ENCODE measurements at regions not wholly inside any gene's neighbourhood (a gene's known extent, or its start where the extent isn't known, plus 50 kb on each side); places are given as distances from the start of the nearest gene placed in this dataset.
A peak's percentile ranks its signal among the peaks of the same experiment; 100 is the strongest.

DNA sequence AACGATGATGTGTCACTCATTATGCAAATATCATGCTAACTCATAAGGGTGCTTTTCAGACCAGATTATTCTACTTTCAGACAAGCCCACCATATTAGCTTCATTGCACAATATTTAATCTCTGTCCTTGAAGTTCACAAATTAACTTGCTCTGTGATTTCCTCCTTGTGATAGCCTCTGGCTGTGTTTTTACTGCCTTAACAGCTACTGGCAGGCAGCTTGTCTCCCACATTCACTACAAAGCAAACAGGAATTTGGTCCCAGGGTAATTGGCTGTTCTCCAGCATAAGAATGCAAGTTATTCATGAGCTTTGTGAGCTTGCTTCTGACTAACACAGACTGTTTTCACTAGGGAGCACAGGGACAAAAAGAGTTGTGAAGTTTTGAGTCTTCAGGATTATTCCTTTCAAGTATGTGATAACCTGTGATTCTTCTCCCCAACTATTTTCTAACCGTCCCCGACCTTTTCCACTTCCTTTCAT, 87.9 kb upstream of the HMCN1 start:
- TF ChIP-seq POLR2AphosphoS5 (IDR thresholded peaks at IDR 0.05; ENCODE audit: insufficient read depth, low read depth, low read length) (peak; percentile 57), JUN (IDR thresholded peaks at IDR 0.05; ENCODE audit: borderline replicate concordance, insufficient read depth, insufficient read length, low read depth) (peak; percentile 11), POLR2A (IDR thresholded peaks at IDR 0.05; ENCODE audit: low read depth, low read length) (no peak), GATA2 (IDR thresholded peaks at IDR 0.05; ENCODE audit: insufficient read depth, insufficient read length, low read depth, low read length) (peak; percentile 36), EZH2 (IDR thresholded peaks at IDR 0.05; ENCODE audit: borderline replicate concordance, low read depth, low read length, severe bottlenecking) (no peak), FOS (IDR thresholded peaks at IDR 0.05; ENCODE audit: borderline replicate concordance, insufficient read depth, low read length) (no peak)
- TF ChIP-seq, protein P1, sequence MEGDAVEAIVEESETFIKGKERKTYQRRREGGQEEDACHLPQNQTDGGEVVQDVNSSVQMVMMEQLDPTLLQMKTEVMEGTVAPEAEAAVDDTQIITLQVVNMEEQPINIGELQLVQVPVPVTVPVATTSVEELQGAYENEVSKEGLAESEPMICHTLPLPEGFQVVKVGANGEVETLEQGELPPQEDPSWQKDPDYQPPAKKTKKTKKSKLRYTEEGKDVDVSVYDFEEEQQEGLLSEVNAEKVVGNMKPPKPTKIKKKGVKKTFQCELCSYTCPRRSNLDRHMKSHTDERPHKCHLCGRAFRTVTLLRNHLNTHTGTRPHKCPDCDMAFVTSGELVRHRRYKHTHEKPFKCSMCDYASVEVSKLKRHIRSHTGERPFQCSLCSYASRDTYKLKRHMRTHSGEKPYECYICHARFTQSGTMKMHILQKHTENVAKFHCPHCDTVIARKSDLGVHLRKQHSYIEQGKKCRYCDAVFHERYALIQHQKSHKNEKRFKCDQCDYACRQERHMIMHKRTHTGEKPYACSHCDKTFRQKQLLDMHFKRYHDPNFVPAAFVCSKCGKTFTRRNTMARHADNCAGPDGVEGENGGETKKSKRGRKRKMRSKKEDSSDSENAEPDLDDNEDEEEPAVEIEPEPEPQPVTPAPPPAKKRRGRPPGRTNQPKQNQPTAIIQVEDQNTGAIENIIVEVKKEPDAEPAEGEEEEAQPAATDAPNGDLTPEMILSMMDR (IDR thresholded peaks at IDR 0.05; ENCODE audit: extremely low read depth in 1 of 2, insufficient read depth in 1 of 2, low read depth in 1 of 2, low read length in 2 of 2), result no peak
- TF ChIP-seq, protein P2, sequence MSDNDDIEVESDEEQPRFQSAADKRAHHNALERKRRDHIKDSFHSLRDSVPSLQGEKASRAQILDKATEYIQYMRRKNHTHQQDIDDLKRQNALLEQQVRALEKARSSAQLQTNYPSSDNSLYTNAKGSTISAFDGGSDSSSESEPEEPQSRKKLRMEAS (IDR thresholded peaks at IDR 0.05; ENCODE audit: insufficient read depth, insufficient read length), result no peak

All from endothelial cell of umbilical vein (primary cell).